SK-N-SH (cell line): ENCODE measurements at regions not wholly inside any gene's neighbourhood (a gene's known extent, or its start where the extent isn't known, plus 50 kb on each side); places are given as distances from the start of the nearest gene placed in this dataset.

Experiments used
- CHD2 ChIP-seq: fragments of 150-350 bp; IDR thresholded peaks from 2 replicates; pipeline ENCODE4 v1.6.1; 2018; ENCODE audit warnings: low read length; ENCODE audit not compliant: partially characterized antibody
- CTCF ChIP-seq: fragments of 200-600 bp; sonication (generic); IDR thresholded peaks from 2 replicates; pipeline ENCODE4 v1.6.1; 2017; ENCODE audit warnings: antibody characterized with exemption, mild to moderate bottlenecking, moderate library complexity
- EP300 ChIP-seq, 2 experiments: IDR thresholded peaks; 2 replicates each; pipeline versions ENCODE4 v1.4.0 to v1.6.1; 2012; ENCODE audit warnings: borderline replicate concordance in 1 of 2, low read depth in 1 of 2, low read length in 1 of 2
- EZH2phosphoT487 ChIP-seq: fragments of 200-600 bp; sonication (generic); IDR thresholded peaks from 2 replicates; pipeline ENCODE4 v1.6.1; 2017; ENCODE audit warnings: low read depth, mixed run types, mild to moderate bottlenecking, antibody characterized with exemption, moderate library complexity, borderline replicate concordance
- MAX ChIP-seq: IDR thresholded peaks from 2 replicates; pipeline ENCODE4 v1.4.0; 2012; ENCODE audit warnings: low read depth
- POLR2AphosphoS5 ChIP-seq: IDR thresholded peaks from 2 replicates; pipeline ENCODE4 v1.6.1; 2012; ENCODE audit warnings: low read depth, low read length
- RAD21 ChIP-seq: IDR thresholded peaks from 2 replicates; pipeline ENCODE4 v1.6.1; 2012; ENCODE audit warnings: mild to moderate bottlenecking, low read length
- REST ChIP-seq: IDR thresholded peaks from 2 replicates; pipeline ENCODE4 v1.6.1; 2012; ENCODE audit warnings: mild to moderate bottlenecking, low read depth, low read length, moderate library complexity
- TCF12 ChIP-seq: IDR thresholded peaks from 2 replicates; pipeline ENCODE4 v1.4.0; 2012
- USF2 ChIP-seq: fragments of 150-350 bp; IDR thresholded peaks from 2 replicates; pipeline ENCODE4 v1.6.1; 2017; ENCODE audit warnings: antibody characterized with exemption, low read length, low read depth, borderline replicate concordance
- YY1 ChIP-seq: IDR thresholded peaks from 2 replicates; pipeline ENCODE4 v1.4.0; 2012; ENCODE audit warnings: low read depth, mild to moderate bottlenecking

- no peak for TF ChIP-seq MAX
- no peak for TF ChIP-seq RAD21
- TF ChIP-seq EP300 (IDR thresholded peaks at IDR 0.05; ENCODE audit: borderline replicate concordance in 1 of 2, low read depth in 1 of 2, low read length in 1 of 2): no peak
- no peak for TF ChIP-seq CTCF
- TF ChIP-seq POLR2AphosphoS5: no peak
- no peak for TF ChIP-seq USF2
- no peak for TF ChIP-seq YY1
- no peak for TF ChIP-seq CHD2
- TF ChIP-seq REST: no peak
- no peak for TF ChIP-seq EZH2phosphoT487
- TF ChIP-seq TCF12: no peak
These were observed 526.7 kb upstream of the ADAMTS5 start for GRCh38 chr21:27493542-27493941.
